Natural killer cell treated with Interleukin-12 subunit alpha and Interleukin-12 subunit beta and Interleukin-15 and Interleukin-18, amount 100 ng/mL, for 72 hours (primary cell): ENCODE measurements at regions not wholly inside any gene's neighbourhood (a gene's known extent, or its start where the extent isn't known, plus 50 kb on each side); places are given as distances from the start of the nearest gene placed in this dataset.

Experiments used
- ATAC-seq, 2 donors: fragments of 150-1000 bp; cut with Tn5 transposase in 1 of 2; sonication (Bioruptor Pico), chemical (Tn5 transposase) in 1 of 2; 2 replicates each; pipeline ENCODE4 v1.10.0; 2021
- DNase-seq: peaks from one replicate; pipeline ENCODE4 v3.0.0; 2022; ENCODE audit warnings: low spot score
- H3K27ac Mint-ChIP-seq, 2 donors: 1 replicate in 1 of 2; 2 replicates in 1 of 2; pipeline ENCODE4 v1.8.0; 2022; ENCODE audit warnings: mixed read lengths in 2 of 2, mild to moderate bottlenecking in 1 of 2, moderate library complexity in 1 of 2
- H3K27me3 Mint-ChIP-seq, 2 donors: 1 replicate in 1 of 2; 2 replicates in 1 of 2; pipeline ENCODE4 v1.8.0; 2022; ENCODE audit warnings: mixed read lengths in 2 of 2
- H3K36me3 Mint-ChIP-seq: one replicate; pipeline ENCODE4 v1.8.0; 2022; ENCODE audit warnings: mixed read lengths
- H3K4me1 Mint-ChIP-seq, 2 donors: 1 replicate in 1 of 2; 2 replicates in 1 of 2; pipeline ENCODE4 v1.8.0; 2022; ENCODE audit warnings: low read depth in 2 of 2, mixed read lengths in 2 of 2, mild to moderate bottlenecking in 1 of 2
- H3K4me3 Mint-ChIP-seq: one replicate; pipeline ENCODE4 v1.8.0; 2022; ENCODE audit warnings: mixed read lengths
- H3K9me3 Mint-ChIP-seq: 2 replicates; pipeline ENCODE4 v1.8.0; 2022; ENCODE audit warnings: mixed read lengths

GRCh38 chr9:73020877-73021276, 68.0 kb upstream of the ALDH1A1 start:
- Mint-ChIP-seq H3K27me3 (peaks cover 23 to 28% of the 10 kb centered on the region in 2 donors), H3K27ac (peak overlapping the region in 1 of 2 donors; percentile 47), H3K4me1 (peaks cover 12 to 19% of the 10 kb centered on the region in 2 donors), H3K4me3 (no peak overlapping the region), H3K9me3 (no peaks in the 10 kb centered on the region), H3K36me3 (peaks cover 4% of the 10 kb centered on the region)
- ATAC-seq (no peak), DNase-seq (no peak)

GRCh38 chr9:73014011-73014410, 61.2 kb upstream of the ALDH1A1 start:
- Mint-ChIP-seq H3K27me3 (peaks cover 33 to 55% of the 10 kb centered on the region in 2 donors), H3K27ac (no peak overlapping the region), H3K4me3 (no peak overlapping the region), H3K36me3 (peaks cover 4% of the 10 kb centered on the region), H3K4me1 (no peaks in the 10 kb centered on the region), H3K9me3 (no peaks in the 10 kb centered on the region)
- no peak for ATAC-seq
- DNase-seq = no peak

DNA sequence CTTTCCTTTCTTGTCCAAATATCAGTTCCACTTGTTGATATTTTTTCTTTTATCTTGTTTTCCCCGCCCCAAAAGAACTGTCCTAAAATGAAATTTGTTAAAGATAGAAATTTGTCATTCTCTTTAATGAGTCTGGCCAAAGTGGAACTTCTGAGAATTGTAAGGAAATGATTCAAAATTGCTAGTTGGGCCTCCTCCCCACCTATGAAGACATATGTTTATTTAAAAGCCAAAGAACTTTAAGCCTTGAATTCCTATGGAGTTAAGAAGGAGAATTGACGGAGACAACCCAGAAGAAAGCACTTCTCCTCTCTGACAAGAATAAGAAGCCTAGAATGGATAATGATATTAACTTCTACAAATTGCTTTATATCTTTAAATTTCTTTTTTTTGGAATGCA, 59.1 kb upstream of the ALDH1A1 start:
- DNase-seq = no peak
- no peaks in the 10 kb centered on the region for H3K4me1 Mint-ChIP-seq
- no peak for ATAC-seq
- H3K4me3 Mint-ChIP-seq = no peak overlapping the region
- H3K9me3 Mint-ChIP-seq = no peaks in the 10 kb centered on the region
- H3K27ac Mint-ChIP-seq = no peak overlapping the region
- no peaks in the 10 kb centered on the region for H3K36me3 Mint-ChIP-seq
- peaks cover 38 to 62% of the 10 kb centered on the region in 2 donors for H3K27me3 Mint-ChIP-seq

GRCh38 chr9:73011181-73011750, 58.4 kb upstream of the ALDH1A1 start:
- DNase-seq = no peak
- Mint-ChIP-seq H3K4me1 (no peaks in the 10 kb centered on the region), H3K4me3 (no peak overlapping the region), H3K27ac (no peak overlapping the region), H3K27me3 (peaks cover 36 to 61% of the 10 kb centered on the region in 2 donors), H3K9me3 (no peaks in the 10 kb centered on the region), H3K36me3 (no peaks in the 10 kb centered on the region)
- no peak for ATAC-seq

- Mint-ChIP-seq H3K27ac (no peak overlapping the region), H3K4me1 (no peaks in the 10 kb centered on the region), H3K9me3 (no peaks in the 10 kb centered on the region), H3K36me3 (no peaks in the 10 kb centered on the region), H3K4me3 (no peak overlapping the region), H3K27me3 (peaks cover 41 to 66% of the 10 kb centered on the region in 2 donors)
- no peak for DNase-seq
- no peak for ATAC-seq
Observed at GRCh38 chr9:73009649-73010288, 56.9 kb upstream of the ALDH1A1 start.

- no peaks in the 10 kb centered on the region for H3K36me3 Mint-ChIP-seq
- H3K27me3 Mint-ChIP-seq = peaks cover 44 to 73% of the 10 kb centered on the region in 2 donors
Observed at GRCh38 chr9:73007966-73008672, 55.3 kb upstream of the ALDH1A1 start.

DNA sequence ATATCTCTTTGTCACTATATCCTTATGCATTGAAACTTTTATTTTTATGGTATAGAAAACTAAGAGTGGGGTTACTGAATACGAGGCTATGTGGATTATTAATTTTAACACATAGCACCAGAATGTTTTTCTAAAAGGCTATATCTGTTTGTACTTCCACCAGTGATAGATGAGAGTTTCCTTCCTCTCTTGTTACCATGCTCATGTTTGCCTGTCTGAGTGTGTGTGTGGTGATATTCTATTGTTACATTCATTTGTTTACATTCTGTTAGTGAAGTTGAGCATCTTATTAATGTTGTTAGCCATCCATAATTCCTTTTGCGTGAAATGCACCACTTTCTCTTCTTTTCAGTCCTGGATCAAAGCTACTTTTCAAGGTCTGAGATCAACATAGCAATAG, 54.1 kb upstream of the ALDH1A1 start:
- Mint-ChIP-seq H3K4me3 (no peak overlapping the region), H3K4me1 (no peaks in the 10 kb centered on the region), H3K27me3 (peaks cover 43 to 71% of the 10 kb centered on the region in 2 donors), H3K9me3 (no peaks in the 10 kb centered on the region), H3K36me3 (no peaks in the 10 kb centered on the region), H3K27ac (no peak overlapping the region)
- ATAC-seq = no peak
- no peak for DNase-seq

More at GRCh38 chr9:73007966-73008672, 55.3 kb upstream of the ALDH1A1 start:
- DNase-seq (no peak), ATAC-seq (no peak)
- Mint-ChIP-seq H3K4me3 (no peak overlapping the region), H3K27ac (no peak overlapping the region), H3K9me3 (no peaks in the 10 kb centered on the region), H3K4me1 (no peaks in the 10 kb centered on the region)
